Ishikawa (cell line): ENCODE measurements at regions not wholly inside any gene's neighbourhood (a gene's known extent, or its start where the extent isn't known, plus 50 kb on each side); places are given as distances from the start of the nearest gene placed in this dataset.

Experiments
- CEBPB ChIP-seq: IDR thresholded peaks from 2 replicates; pipeline ENCODE4 v1.6.1; 2012
- CREB1 ChIP-seq: IDR thresholded peaks from 2 replicates; pipeline ENCODE4 v1.6.1; 2012; ENCODE audit warnings: low read depth
- EGR1 ChIP-seq: IDR thresholded peaks from 2 replicates; pipeline ENCODE4 v1.6.1; 2012
- EP300 ChIP-seq: IDR thresholded peaks from 2 replicates; pipeline ENCODE4 v1.6.1; 2012; ENCODE audit warnings: borderline replicate concordance
- FOXM1 ChIP-seq: IDR thresholded peaks from 2 replicates; pipeline ENCODE4 v1.6.1; 2012; ENCODE audit warnings: low read depth, borderline replicate concordance
- MAX ChIP-seq: IDR thresholded peaks from 2 replicates; pipeline ENCODE4 v1.6.1; 2012
- NFIC ChIP-seq: IDR thresholded peaks from 2 replicates; pipeline ENCODE4 v1.6.1; 2012
- RAD21 ChIP-seq: IDR thresholded peaks from 2 replicates; pipeline ENCODE4 v1.6.1; 2012; ENCODE audit warnings: low read depth
- REST ChIP-seq: IDR thresholded peaks from 2 replicates; pipeline ENCODE4 v1.6.1; 2012; ENCODE audit warnings: low read depth, mild to moderate bottlenecking
- TAF1 ChIP-seq: IDR thresholded peaks from 2 replicates; pipeline ENCODE4 v1.6.1; 2012; ENCODE audit warnings: low read depth, mild to moderate bottlenecking
- TCF12 ChIP-seq: IDR thresholded peaks from 2 replicates; pipeline ENCODE4 v1.6.1; 2012; ENCODE audit warnings: low read depth
- TEAD4 ChIP-seq: IDR thresholded peaks from 2 replicates; pipeline ENCODE4 v1.6.1; 2012
- USF1 ChIP-seq: IDR thresholded peaks from 2 replicates; pipeline ENCODE4 v1.6.1; 2012
- YY1 ChIP-seq: IDR thresholded peaks from 2 replicates; pipeline ENCODE4 v1.6.1; 2012; ENCODE audit warnings: low read depth
- ZBTB7A ChIP-seq: IDR thresholded peaks from 2 replicates; pipeline ENCODE4 v1.6.1; 2012; ENCODE audit warnings: low read depth

- TF ChIP-seq ZBTB7A (no peak), TAF1 (no peak), USF1 (no peak), TCF12 (no peak), CREB1 (no peak), EP300 (no peak)
Observed at GRCh38 chr3:16666206-16666605, 61.0 kb upstream of the DAZL start.

- TF ChIP-seq EGR1, result no peak
- no peak for TF ChIP-seq NFIC
- TF ChIP-seq RAD21, result no peak
- TF ChIP-seq TAF1, result no peak
- TF ChIP-seq EP300, result no peak
- TF ChIP-seq USF1, result no peak
- TF ChIP-seq REST, result no peak
- TF ChIP-seq CEBPB, result no peak
- no peak for TF ChIP-seq CREB1
- TF ChIP-seq TEAD4, result no peak
- no peak for TF ChIP-seq TCF12
- no peak for TF ChIP-seq ZBTB7A
Observed at GRCh38 chr3:16667633-16668032, 62.4 kb upstream of the DAZL start.

- TF ChIP-seq RAD21, result no peak
- TF ChIP-seq TEAD4, result no peak
- TF ChIP-seq TCF12, result no peak
- no peak for TF ChIP-seq CREB1
- TF ChIP-seq USF1, result no peak
- no peak for TF ChIP-seq TAF1
- no peak for TF ChIP-seq ZBTB7A
- TF ChIP-seq EP300, result no peak
- TF ChIP-seq CEBPB, result no peak
- TF ChIP-seq YY1, result no peak
- TF ChIP-seq NFIC, result no peak
- TF ChIP-seq MAX, result no peak
Observed at GRCh38 chr3:16668776-16669545, 63.7 kb upstream of the DAZL start.

- no peak for TF ChIP-seq TEAD4
- no peak for TF ChIP-seq YY1
- no peak for TF ChIP-seq NFIC
- TF ChIP-seq EP300, result no peak
- TF ChIP-seq REST, result no peak
- no peak for TF ChIP-seq TCF12
- no peak for TF ChIP-seq ZBTB7A
- no peak for TF ChIP-seq FOXM1
- no peak for TF ChIP-seq CEBPB
- TF ChIP-seq TAF1, result no peak
Observed at GRCh38 chr3:16670191-16670590, 65.0 kb upstream of the DAZL start.

- TF ChIP-seq USF1 (no peak), YY1 (no peak), NFIC (no peak), RAD21 (no peak), TCF12 (no peak), CREB1 (no peak), TEAD4 (no peak), MAX (no peak), TAF1 (no peak), REST (no peak), FOXM1 (no peak), CEBPB (no peak), EP300 (no peak), EGR1 (no peak), ZBTB7A (no peak)
Observed at GRCh38 chr3:16671690-16672089, 66.5 kb upstream of the DAZL start.
